ENCODE measurements at regions not wholly inside any gene's neighbourhood (a gene's known extent, or its start where the extent isn't known, plus 50 kb on each side); places are given as distances from the start of the nearest gene placed in this dataset.

GRCh38 chr13:60282186-60282585 is 114.8 kb upstream of the TDRD3 start:
- H4K8ac ChIP-seq (ENCODE audit: low read depth in 2 of 2, low read length in 2 of 2), result no peak overlapping the region
- no TSS peak for BruUV-seq (replicated peaks)
- H3K9me3 ChIP-seq (ENCODE audit: control insufficient read depth, insufficient read depth, low read length), result no peaks in the 10 kb centered on the region
- no peak overlapping the region for H4K5ac ChIP-seq (ENCODE audit: low read depth, low read length)
- H3K23ac ChIP-seq (ENCODE audit: low read depth, low read length), result no peak overlapping the region
- intact Hi-C loops (cut with micrococcal nuclease) (no loop called here), in situ Hi-C loops (cut with MboI; ENCODE audit: low sequenced_read_pairs) (no loop called here), dilution Hi-C loops (cut with HindIII; ENCODE audit: low sequenced_read_pairs, unreplicated experiment) (no loop called here)
- no peak for ATAC-seq (ENCODE audit: low read depth)
- H2AK5ac ChIP-seq (ENCODE audit: low read depth, low read length), result no peak overlapping the region
- TF ChIP-seq MAFK (IDR thresholded peaks at IDR 0.05; ENCODE audit: low read depth, low read length), result no peak
- TF ChIP-seq SMC3 (IDR thresholded peaks at IDR 0.05; ENCODE audit: low read depth, low read length), result no peak
- no peak for TF ChIP-seq BHLHE40 (IDR thresholded peaks at IDR 0.05; ENCODE audit: low read depth, low read length)
- no peak for TF ChIP-seq MXI1 (IDR thresholded peaks at IDR 0.05; ENCODE audit: borderline replicate concordance, low read depth, low read length)
- TF ChIP-seq CTCF (conservative IDR thresholded peaks at IDR 0.05; ENCODE audit: low read depth, low read length), result no peak
- TF ChIP-seq RCOR1 (IDR thresholded peaks at IDR 0.05; ENCODE audit: insufficient replicate concordance, low read length), result no peak
- TF ChIP-seq RFX5 (IDR thresholded peaks at IDR 0.05; ENCODE audit: low read depth, low read length), result no peak
- no peak for TF ChIP-seq FOS (IDR thresholded peaks at IDR 0.05; ENCODE audit: low read depth, low read length)
- no peak for TF ChIP-seq CEBPB (IDR thresholded peaks at IDR 0.05; ENCODE audit: low read depth, low read length)
- TF ChIP-seq ELK1 (IDR thresholded peaks at IDR 0.05; ENCODE audit: borderline replicate concordance, low read depth, low read length), result no peak
- TF ChIP-seq NFE2L2 (IDR thresholded peaks at IDR 0.05; ENCODE audit: low read depth, low read length), result no peak
- no peak for TF ChIP-seq USF2 (IDR thresholded peaks at IDR 0.05; ENCODE audit: low read depth, low read length)
- TF ChIP-seq POLR2A (IDR thresholded peaks at IDR 0.05; ENCODE audit: low read depth, low read length), result no peak
- TF ChIP-seq RAD21 (IDR thresholded peaks at IDR 0.05; ENCODE audit: low read length), result no peak
- no peak for TF ChIP-seq CHD1 (IDR thresholded peaks at IDR 0.05; ENCODE audit: low read depth, low read length)
- no peak for TF ChIP-seq MAZ (IDR thresholded peaks at IDR 0.05; ENCODE audit: borderline replicate concordance, low read depth, low read length)
- H2AFZ ChIP-seq (replicated peaks; ENCODE audit: low read length, poor library complexity), result no peak overlapping the region
- no peaks in the 10 kb centered on the region for H3K79me1 ChIP-seq (ENCODE audit: low read depth in 1 of 2, low read length in 2 of 2)
- H3K27ac ChIP-seq (ENCODE audit: insufficient read depth, low read length), result no peak overlapping the region
- no peak for DNase-seq
- H3K4me3 ChIP-seq (ENCODE audit: insufficient read depth, low read depth, low read length), result no peak overlapping the region
- no peak overlapping the region for H2AK9ac ChIP-seq (replicated peaks; ENCODE audit: low read depth, low read length, poor library complexity)
- H4K91ac ChIP-seq (ENCODE audit: insufficient read depth, low read depth, low read length), result no peak overlapping the region
- H3K9me1 ChIP-seq (ENCODE audit: insufficient read depth, low read length), result no peaks in the 10 kb centered on the region
- H3K9ac ChIP-seq (ENCODE audit: low read depth, low read length), result no peak overlapping the region
- no CpG with 5 or more reads among the region's 2 CpGs for WGBS, 2 experiments (ENCODE audit: extremely low coverage in 2 of 2, insufficient read length in 1 of 2)
- no peaks in the 10 kb centered on the region for H4K20me1 ChIP-seq (ENCODE audit: insufficient read depth, low read length)
- POLR2A ChIA-PET (ENCODE audit: unreplicated experiment), result no interaction called here
- no peak overlapping the region for H2BK120ac ChIP-seq (ENCODE audit: low read depth, low read length)
- H3K4me2 ChIP-seq (ENCODE audit: low read depth, low read length), result no peak overlapping the region
- no peaks in the 10 kb centered on the region for H3K4me1 ChIP-seq (ENCODE audit: control insufficient read depth, insufficient read depth, low read length)
- no peak overlapping the region for H3K14ac ChIP-seq (replicated peaks; ENCODE audit: low read depth, low read length)
- H3K18ac ChIP-seq (ENCODE audit: low read depth, low read length), result no peak overlapping the region
- no peak overlapping the region for H3K56ac ChIP-seq (ENCODE audit: extremely low read depth, insufficient read depth, low read length)
- no peak overlapping the region for H2BK5ac ChIP-seq (ENCODE audit: low read depth, low read length, poor library complexity, severe bottlenecking)
- no peak overlapping the region for H2BK15ac ChIP-seq (ENCODE audit: low read depth, low read length)
- H2BK20ac ChIP-seq (ENCODE audit: low read depth, low read length), result no peak overlapping the region
- no peak overlapping the region for H3K4ac ChIP-seq (ENCODE audit: low read depth, low read length)
- H3K27me3 ChIP-seq (ENCODE audit: control insufficient read depth, insufficient read depth, low read length), result peaks cover 2% of the 10 kb centered on the region; the same call in 1 of the 2 replicates
- CTCF ChIA-PET, result interaction anchor here (0.6 kb wide), 1 partner anchor 11 kb away, joined by 4 read pairs; no protein-coding TSS in a partner anchor
- H3K36me3 ChIP-seq (ENCODE audit: control insufficient read depth, insufficient read depth, low read length), result no peaks in the 10 kb centered on the region

Measured in IMR-90 (cell line).